NT2/D1 (cell line): ENCODE measurements at regions not wholly inside any gene's neighbourhood (a gene's known extent, or its start where the extent isn't known, plus 50 kb on each side); places are given as distances from the start of the nearest gene placed in this dataset.

Experiments
- DNase-seq: peaks from one replicate; pipeline ENCODE4 v3.0.0-alpha.2; 2011; ENCODE audit warnings: low read depth, low spot score
- H3K27me3 ChIP-seq: 2 replicates; pipeline ENCODE4 v1.6.0; 2011; ENCODE audit warnings: mild to moderate bottlenecking; ENCODE audit not compliant: insufficient read length, insufficient read depth
- H3K36me3 ChIP-seq: 2 replicates; pipeline ENCODE4 v1.6.1; 2011; ENCODE audit warnings: mild to moderate bottlenecking, low read length, mixed read lengths; ENCODE audit not compliant: insufficient read depth, insufficient read length
- H3K4me1 ChIP-seq: 2 replicates; pipeline ENCODE4 v1.5.1; 2011; ENCODE audit not compliant: insufficient read depth, insufficient read length
- H3K4me3 ChIP-seq: 2 replicates; pipeline ENCODE4 v1.5.1; 2011; ENCODE audit warnings: low read depth; ENCODE audit not compliant: insufficient read length
- H3K9ac ChIP-seq: 2 replicates; pipeline ENCODE4 v1.6.0; 2011; ENCODE audit warnings: low read depth; ENCODE audit not compliant: insufficient read length
- H3K9me3 ChIP-seq: 2 replicates; pipeline ENCODE4 v1.5.1; 2011; ENCODE audit warnings: mild to moderate bottlenecking, low read length; ENCODE audit not compliant: insufficient read depth
- SUZ12 ChIP-seq: IDR thresholded peaks from 2 replicates; pipeline ENCODE4 v1.6.1; 2011; ENCODE audit not compliant: insufficient read length, insufficient read depth; ENCODE audit errors: extremely low read depth
- YY1 ChIP-seq: IDR thresholded peaks from 2 replicates; pipeline ENCODE4 v1.6.1; 2011; ENCODE audit not compliant: insufficient read length, insufficient read depth
- ZNF274 ChIP-seq: IDR thresholded peaks from 2 replicates; pipeline ENCODE4 v1.6.1; 2011; ENCODE audit warnings: mild to moderate bottlenecking, low read depth, low read length

DNA sequence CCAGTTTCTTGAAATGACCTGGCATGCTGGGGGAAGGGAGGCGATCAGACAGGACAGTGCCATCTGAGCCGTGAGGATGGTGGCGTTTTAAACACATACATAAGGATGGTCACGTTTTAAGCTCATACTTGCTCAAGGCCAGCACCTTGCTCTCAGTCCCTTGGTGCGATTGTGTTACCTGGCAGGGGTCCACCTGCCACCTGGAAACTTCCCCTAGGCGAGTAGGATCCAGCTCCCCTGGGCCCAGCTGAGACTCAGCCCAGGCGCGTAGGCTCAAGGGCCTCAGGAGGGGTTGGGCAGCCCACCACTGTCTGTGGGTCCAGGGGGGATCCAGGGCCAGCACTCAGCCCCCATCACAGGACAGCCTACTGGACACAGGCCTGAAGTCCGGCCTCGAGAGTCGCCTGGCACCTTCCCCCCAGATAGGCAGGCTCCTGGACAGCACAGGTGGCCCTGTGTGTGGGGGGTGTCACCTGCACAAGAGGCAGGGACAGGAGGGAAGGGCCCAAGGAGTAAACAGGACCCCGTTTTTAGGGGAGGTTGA is 185.8 kb downstream of the BRD1 start:
- no peak overlapping the region for H3K4me3 ChIP-seq
- TF ChIP-seq YY1 (no peak), SUZ12 (no peak), ZNF274 (no peak)
- no peaks in the 10 kb centered on the region for H3K9me3 ChIP-seq
- H3K27me3 ChIP-seq = no peaks in the 10 kb centered on the region
- DNase-seq = no peak
- H3K36me3 ChIP-seq = no peaks in the 10 kb centered on the region
- no peak overlapping the region for H3K9ac ChIP-seq
- peaks cover 3% of the 10 kb centered on the region for H3K4me1 ChIP-seq

DNA sequence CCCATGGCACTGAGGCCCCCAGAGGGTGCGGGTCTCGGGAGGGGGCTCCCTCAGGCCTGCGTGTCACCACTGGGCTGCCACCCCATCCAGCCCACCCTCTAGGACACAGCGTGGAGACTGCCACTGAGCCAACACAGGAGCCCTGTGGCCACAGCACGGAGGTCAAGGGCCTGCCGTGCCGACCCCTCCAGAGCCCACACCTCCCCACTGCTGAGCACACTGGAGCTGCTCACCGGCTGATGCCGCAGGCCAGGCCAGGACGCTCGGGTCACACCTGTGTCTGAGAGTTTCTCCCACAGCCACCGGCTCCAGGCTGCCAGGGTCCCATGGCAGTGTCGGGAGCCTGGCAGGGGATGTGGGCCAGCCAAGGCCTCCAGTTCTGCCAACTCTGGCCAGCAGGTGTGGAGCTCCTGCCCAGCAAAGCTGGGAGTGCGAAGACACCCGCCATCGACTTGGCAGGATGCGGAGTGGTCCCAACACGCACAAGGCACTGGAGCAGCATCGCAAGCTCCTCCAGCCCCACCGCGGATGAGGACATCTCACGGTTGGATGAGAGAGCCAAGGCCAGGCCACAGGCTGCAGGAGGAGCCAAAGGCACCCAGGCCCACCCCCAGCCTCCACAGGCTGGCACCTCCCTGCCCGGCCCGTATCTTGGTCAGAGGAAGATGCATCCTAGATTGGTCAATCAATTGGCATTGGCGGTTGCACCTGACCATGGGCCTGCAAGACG is 187.1 kb downstream of the BRD1 start:
- no peak for DNase-seq

DNA sequence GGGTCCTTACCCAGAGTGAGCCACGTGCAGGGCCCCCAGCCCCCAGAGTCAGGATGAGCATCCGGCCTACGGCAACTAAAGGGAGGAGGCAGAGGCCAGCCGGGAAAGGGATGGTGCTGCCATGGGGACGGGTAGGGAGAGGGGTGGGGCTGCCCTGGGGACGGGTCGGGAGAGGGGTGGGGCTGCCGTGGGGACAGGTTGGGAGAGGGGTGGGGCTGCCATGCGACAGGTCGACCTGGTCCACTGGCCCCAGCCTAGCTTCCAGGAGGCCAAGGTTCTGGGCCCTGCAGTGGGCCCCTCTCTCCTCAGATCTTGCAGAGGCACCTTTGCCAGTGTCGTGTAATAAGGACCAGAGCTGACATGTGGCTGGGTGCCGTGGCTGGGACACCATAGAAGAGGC is 187.7 kb downstream of the BRD1 start:
- no peak for DNase-seq
- no peaks in the 10 kb centered on the region for H3K9me3 ChIP-seq
- H3K27me3 ChIP-seq = no peaks in the 10 kb centered on the region
- H3K36me3 ChIP-seq = no peaks in the 10 kb centered on the region
- H3K9ac ChIP-seq = no peak overlapping the region
- H3K4me1 ChIP-seq = no peaks in the 10 kb centered on the region
- H3K4me3 ChIP-seq = no peak overlapping the region
- TF ChIP-seq ZNF274 = no peak
- no peak for TF ChIP-seq SUZ12
- no peak for TF ChIP-seq YY1

More for the DNA sequence above, 187.1 kb downstream of the BRD1 start:
- Histone ChIP-seq H3K4me1 (no peaks in the 10 kb centered on the region), H3K9me3 (no peaks in the 10 kb centered on the region), H3K4me3 (no peak overlapping the region), H3K27me3 (no peaks in the 10 kb centered on the region), H3K36me3 (no peaks in the 10 kb centered on the region), H3K9ac (no peak overlapping the region)
- TF ChIP-seq YY1 (no peak), ZNF274 (no peak), SUZ12 (no peak)

DNA sequence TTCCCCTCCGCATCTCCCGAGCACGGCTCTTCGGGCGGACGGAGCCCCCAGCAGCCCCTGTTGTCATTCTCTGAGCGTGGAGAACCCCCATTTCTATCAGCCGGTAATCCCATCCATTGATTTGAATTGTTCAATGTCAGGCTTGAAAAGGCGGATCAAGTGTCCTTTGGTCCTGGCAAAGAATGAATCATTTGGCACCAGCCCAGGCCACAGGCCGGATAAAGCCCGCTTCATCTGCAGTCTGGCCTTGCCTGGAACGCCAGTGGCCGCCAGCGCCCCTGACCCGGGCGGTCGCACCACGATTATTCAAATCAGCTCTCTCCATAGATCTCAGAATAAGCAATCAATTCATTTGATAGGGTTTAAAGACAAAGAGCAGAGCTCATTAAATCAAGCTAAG is 188.9 kb downstream of the BRD1 start:
- no peak for DNase-seq
- H3K4me1 ChIP-seq = no peaks in the 10 kb centered on the region
- H3K36me3 ChIP-seq = no peaks in the 10 kb centered on the region
- no peak overlapping the region for H3K4me3 ChIP-seq
- no peak for TF ChIP-seq YY1
- TF ChIP-seq SUZ12 = no peak
- no peak for TF ChIP-seq ZNF274
- no peak overlapping the region for H3K9ac ChIP-seq
- H3K9me3 ChIP-seq = no peaks in the 10 kb centered on the region
- H3K27me3 ChIP-seq = no peaks in the 10 kb centered on the region

DNA sequence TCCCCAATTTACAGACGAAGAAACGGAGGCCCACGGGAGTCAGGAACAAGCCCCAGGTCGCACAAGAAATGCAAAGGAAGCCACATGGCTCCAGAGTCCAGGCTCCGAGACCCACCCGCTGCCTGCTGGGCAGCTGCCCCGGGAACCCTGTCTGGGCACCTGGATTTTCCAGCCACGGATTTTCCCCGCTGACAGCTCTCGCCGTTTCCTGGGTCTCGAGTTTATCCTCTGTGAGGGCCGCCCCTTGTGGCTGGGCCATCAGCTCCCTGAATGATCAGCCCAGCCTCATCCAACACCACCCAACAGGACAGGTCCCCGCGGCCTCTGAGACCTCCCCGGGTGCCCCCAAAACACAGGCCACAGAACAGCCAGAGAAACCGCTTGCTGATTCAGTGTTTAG is 189.7 kb downstream of the BRD1 start:
- TF ChIP-seq SUZ12 = no peak
- TF ChIP-seq YY1 = no peak
- no peak for TF ChIP-seq ZNF274
- no peaks in the 10 kb centered on the region for H3K27me3 ChIP-seq
- DNase-seq = no peak
- H3K36me3 ChIP-seq = no peaks in the 10 kb centered on the region
- H3K4me1 ChIP-seq = no peaks in the 10 kb centered on the region
- H3K4me3 ChIP-seq = no peak overlapping the region
- H3K9ac ChIP-seq = no peak overlapping the region
- no peaks in the 10 kb centered on the region for H3K9me3 ChIP-seq

DNA sequence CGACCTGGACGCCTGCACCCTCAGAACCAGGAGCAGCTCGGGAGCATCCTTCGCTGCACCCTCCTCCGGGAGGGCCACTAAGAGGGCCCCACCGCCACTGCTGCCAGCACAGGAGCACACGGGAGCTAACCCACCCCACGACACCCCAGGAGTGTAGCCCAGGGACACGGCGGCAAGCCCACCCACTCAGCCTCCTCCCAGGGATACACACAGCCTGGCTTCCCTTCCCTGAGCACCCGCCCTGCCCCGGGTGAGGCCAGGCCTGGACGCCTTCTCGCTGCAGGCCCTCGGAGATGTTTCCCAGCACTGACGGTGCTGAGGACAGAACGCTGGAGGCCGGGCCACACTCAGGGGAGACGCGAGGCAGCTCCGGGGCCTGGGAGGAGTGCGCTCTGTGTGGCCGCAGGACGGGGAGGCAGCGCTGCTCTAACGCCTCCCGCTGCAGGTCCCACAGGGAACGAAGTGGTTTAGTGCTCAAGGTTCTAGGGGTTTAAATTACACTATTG is 190.4 kb downstream of the BRD1 start:
- Histone ChIP-seq H3K27me3 (no peaks in the 10 kb centered on the region), H3K9me3 (no peaks in the 10 kb centered on the region), H3K36me3 (no peaks in the 10 kb centered on the region), H3K4me1 (no peaks in the 10 kb centered on the region), H3K9ac (no peak overlapping the region), H3K4me3 (no peak overlapping the region)
- no peak for DNase-seq
- TF ChIP-seq ZNF274 (no peak), SUZ12 (no peak), YY1 (no peak)

DNA sequence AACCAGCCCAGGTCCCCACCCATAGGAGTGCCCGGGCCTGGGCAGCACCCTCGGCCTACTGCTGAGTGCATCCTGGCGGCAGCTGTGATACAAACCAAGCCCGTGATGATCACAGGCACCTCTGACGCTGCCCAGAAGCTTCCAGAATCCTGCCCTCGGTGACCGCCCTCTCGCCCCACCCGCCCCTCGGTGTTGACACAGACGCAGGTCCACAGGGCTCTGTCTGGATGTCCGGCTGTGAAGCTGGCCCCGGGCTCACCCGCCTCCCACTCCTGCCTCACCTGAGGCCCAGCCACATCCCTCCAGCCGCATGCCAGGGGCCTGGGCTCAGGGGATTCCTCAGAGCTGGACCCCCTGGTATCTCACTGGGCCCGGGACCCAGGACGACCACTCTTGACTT is 191.0 kb downstream of the BRD1 start:
- no peak for DNase-seq
- Histone ChIP-seq H3K27me3 (peaks cover 4% of the 10 kb centered on the region), H3K4me3 (no peak overlapping the region), H3K36me3 (no peaks in the 10 kb centered on the region), H3K4me1 (peaks cover 4% of the 10 kb centered on the region), H3K9ac (no peak overlapping the region), H3K9me3 (no peaks in the 10 kb centered on the region)
- TF ChIP-seq ZNF274 (no peak), YY1 (no peak), SUZ12 (no peak)
